SK-N-SH (cell line): ENCODE measurements at regions not wholly inside any gene's neighbourhood (a gene's known extent, or its start where the extent isn't known, plus 50 kb on each side); places are given as distances from the start of the nearest gene placed in this dataset.

Experiments used
- CHD2 ChIP-seq: fragments of 150-350 bp; IDR thresholded peaks from 2 replicates; pipeline ENCODE4 v1.6.1; 2018; ENCODE audit warnings: low read length; ENCODE audit not compliant: partially characterized antibody
- CTCF ChIP-seq: fragments of 200-600 bp; sonication (generic); IDR thresholded peaks from 2 replicates; pipeline ENCODE4 v1.6.1; 2017; ENCODE audit warnings: antibody characterized with exemption, mild to moderate bottlenecking, moderate library complexity
- JUND ChIP-seq: IDR thresholded peaks from 2 replicates; pipeline ENCODE4 v1.4.0; 2012
- POLR2AphosphoS5 ChIP-seq: IDR thresholded peaks from 2 replicates; pipeline ENCODE4 v1.6.1; 2012; ENCODE audit warnings: low read depth, low read length
- RFX5 ChIP-seq: IDR thresholded peaks from 2 replicates; pipeline ENCODE4 v1.6.1; 2012; ENCODE audit warnings: mild to moderate bottlenecking, improper control_type of control experiment, low read length
- RXRA ChIP-seq: IDR thresholded peaks from 2 replicates; pipeline ENCODE4 v1.4.0; 2012; ENCODE audit warnings: low read depth, mild to moderate bottlenecking, borderline replicate concordance
- SIN3A ChIP-seq: IDR thresholded peaks from 2 replicates; pipeline ENCODE4 v1.6.1; 2012; ENCODE audit warnings: low read depth, mild to moderate bottlenecking, low read length, moderate library complexity, borderline replicate concordance
- TAF1 ChIP-seq: IDR thresholded peaks from 2 replicates; pipeline ENCODE4 v1.6.1; 2012; ENCODE audit warnings: low read depth, mild to moderate bottlenecking, low read length, moderate library complexity, borderline replicate concordance
- TF ChIP-seq, protein P1 (sequence below): IDR thresholded peaks from 2 replicates; pipeline ENCODE4; 2012

DNA sequence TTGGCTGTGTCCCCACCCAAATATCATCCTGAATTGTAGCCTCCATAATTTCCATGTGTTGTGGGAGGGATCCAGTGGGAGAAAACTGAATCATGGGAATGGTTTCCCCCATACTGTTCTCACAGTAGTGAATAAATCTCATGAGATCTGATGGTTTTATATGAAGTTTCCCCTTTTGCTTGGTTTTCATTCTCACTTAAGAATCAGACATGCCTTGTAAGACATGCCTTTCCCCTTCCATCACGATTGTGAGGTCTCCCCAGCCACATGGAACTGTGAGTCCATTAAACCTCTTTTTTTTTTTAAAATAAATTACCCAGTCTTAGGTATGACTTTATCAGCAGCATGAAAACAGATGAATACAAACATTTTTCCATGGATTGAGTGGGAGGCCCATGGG is 652.9 kb downstream of the ETNK1 start:
- TF ChIP-seq RXRA, result no peak
- no peak for TF ChIP-seq CTCF
- no peak for TF ChIP-seq JUND
- TF ChIP-seq POLR2AphosphoS5, result no peak
- no peak for TF ChIP-seq SIN3A
- TF ChIP-seq CHD2, result no peak
- TF ChIP-seq, protein P1, sequence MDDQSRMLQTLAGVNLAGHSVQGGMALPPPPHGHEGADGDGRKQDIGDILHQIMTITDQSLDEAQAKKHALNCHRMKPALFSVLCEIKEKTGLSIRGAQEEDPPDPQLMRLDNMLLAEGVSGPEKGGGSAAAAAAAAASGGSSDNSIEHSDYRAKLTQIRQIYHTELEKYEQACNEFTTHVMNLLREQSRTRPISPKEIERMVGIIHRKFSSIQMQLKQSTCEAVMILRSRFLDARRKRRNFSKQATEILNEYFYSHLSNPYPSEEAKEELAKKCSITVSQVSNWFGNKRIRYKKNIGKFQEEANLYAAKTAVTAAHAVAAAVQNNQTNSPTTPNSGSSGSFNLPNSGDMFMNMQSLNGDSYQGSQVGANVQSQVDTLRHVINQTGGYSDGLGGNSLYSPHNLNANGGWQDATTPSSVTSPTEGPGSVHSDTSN, result no peak
- no peak for TF ChIP-seq TAF1
- TF ChIP-seq RFX5, result no peak
